ENCODE measurements at regions not wholly inside any gene's neighbourhood (a gene's known extent, or its start where the extent isn't known, plus 50 kb on each side); places are given as distances from the start of the nearest gene placed in this dataset.

DNA sequence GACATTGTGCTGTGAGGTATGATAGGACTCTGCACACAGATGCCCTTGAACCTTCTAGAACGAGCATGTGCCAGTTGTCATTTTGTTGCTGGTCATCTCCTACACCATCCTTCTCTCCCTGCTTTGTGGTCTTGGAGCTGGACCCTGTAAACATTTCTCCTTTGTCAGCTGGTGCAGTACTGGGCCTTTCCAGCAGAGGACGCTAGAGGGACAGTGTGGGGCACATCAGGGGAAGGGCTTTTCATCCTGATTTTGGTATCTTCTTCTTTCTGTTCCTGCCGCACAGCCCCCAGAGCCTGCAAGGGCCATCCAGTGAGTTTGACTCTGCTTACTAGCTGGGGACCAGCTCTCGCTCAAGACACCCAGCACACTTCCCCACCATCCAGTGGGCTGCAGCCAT, 484.6 kb downstream of the AACS start (continued):
- TF ChIP-seq CHD7 (IDR thresholded peaks at IDR 0.05; ENCODE audit: insufficient replicate concordance, low read length) (no peak), EGR1 (IDR thresholded peaks at IDR 0.05; ENCODE audit: borderline replicate concordance, low read depth, low read length) (no peak), RAD21 (IDR thresholded peaks at IDR 0.05 in 1 of 2, conservative IDR thresholded peaks at IDR 0.05 in 1 of 2; ENCODE audit: low read depth in 2 of 2, low read length in 2 of 2) (peak; percentile 77 to 78), RBBP5 (IDR thresholded peaks at IDR 0.05; ENCODE audit: borderline replicate concordance, low read depth, low read length) (no peak), SP4 (IDR thresholded peaks at IDR 0.05; ENCODE audit: low read length) (no peak), BRCA1 (IDR thresholded peaks at IDR 0.05; ENCODE audit: low read depth, low read length) (no peak), SIRT6 (IDR thresholded peaks at IDR 0.05; ENCODE audit: low read length) (no peak)
- TF ChIP-seq, protein P1, sequence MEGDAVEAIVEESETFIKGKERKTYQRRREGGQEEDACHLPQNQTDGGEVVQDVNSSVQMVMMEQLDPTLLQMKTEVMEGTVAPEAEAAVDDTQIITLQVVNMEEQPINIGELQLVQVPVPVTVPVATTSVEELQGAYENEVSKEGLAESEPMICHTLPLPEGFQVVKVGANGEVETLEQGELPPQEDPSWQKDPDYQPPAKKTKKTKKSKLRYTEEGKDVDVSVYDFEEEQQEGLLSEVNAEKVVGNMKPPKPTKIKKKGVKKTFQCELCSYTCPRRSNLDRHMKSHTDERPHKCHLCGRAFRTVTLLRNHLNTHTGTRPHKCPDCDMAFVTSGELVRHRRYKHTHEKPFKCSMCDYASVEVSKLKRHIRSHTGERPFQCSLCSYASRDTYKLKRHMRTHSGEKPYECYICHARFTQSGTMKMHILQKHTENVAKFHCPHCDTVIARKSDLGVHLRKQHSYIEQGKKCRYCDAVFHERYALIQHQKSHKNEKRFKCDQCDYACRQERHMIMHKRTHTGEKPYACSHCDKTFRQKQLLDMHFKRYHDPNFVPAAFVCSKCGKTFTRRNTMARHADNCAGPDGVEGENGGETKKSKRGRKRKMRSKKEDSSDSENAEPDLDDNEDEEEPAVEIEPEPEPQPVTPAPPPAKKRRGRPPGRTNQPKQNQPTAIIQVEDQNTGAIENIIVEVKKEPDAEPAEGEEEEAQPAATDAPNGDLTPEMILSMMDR (IDR thresholded peaks at IDR 0.05; ENCODE audit: control extremely low read depth in 1 of 3, insufficient read depth in 1 of 3, low read depth in 1 of 3, low read length in 3 of 3), result peak; percentile 74 to 95 (median 81)
